K562 (cell line): ENCODE measurements at regions not wholly inside any gene's neighbourhood (a gene's known extent, or its start where the extent isn't known, plus 50 kb on each side); places are given as distances from the start of the nearest gene placed in this dataset.
A peak's percentile ranks its signal among the peaks of the same experiment; 100 is the strongest.

Experiments used
- ATAC-seq: fragments of 200-7000 bp; cut with Tn5 transposase; 3 replicates; pipeline ENCODE4 v1.9.1; 2020; ENCODE audit warnings: moderate library complexity
- BruUV-seq: library from RNA; stranded (reverse); fragments of 400-500 nt; replicated peaks from 2 replicates; lab custom pipeline; 2021; lab: Mats Ljungman, UMichigan
- CTCF ChIA-PET: fragments of 300-600 bp; formaldehyde crosslinking; extraction: SDS; loops from one replicate; lab custom pipeline; 2021; ENCODE audit warnings: low intra/inter-chr PET ratio; lab: Yijun Ruan, JAX
- POLR2A ChIA-PET: fragments of 300-600, 350-650 bp; sonication (Branson Sonifier 250); formaldehyde crosslinking; extraction: SDS; loops from one replicate; lab custom pipeline; 2021; ENCODE audit warnings: antibody characterized with exemption, inconsistent platforms; lab: Yijun Ruan, JAX
- DNase-seq, 4 experiments: peaks; one replicate each; pipeline versions ENCODE4 v3.0.0 to v3.0.0-alpha.2; 2011 to 2018; ENCODE audit warnings: low spot score in 3 of 4, mixed read lengths in 3 of 4; ENCODE audit errors: extremely low read depth in 1 of 4
- FAIRE-seq: peaks from 2 replicates; lab custom pipeline; 2011; peaks lifted over from hg19 to GRCh38; lab: Jason Lieb, UNC
- H2AFZ ChIP-seq: 2 replicates; pipeline ENCODE4 v1.6.0; 2011; ENCODE audit warnings: low read depth, low read length, control low read depth, inconsistent platforms
- H3K27ac ChIP-seq: fragments of 200-600 bp; 3 replicates; pipeline ENCODE4 v1.8.0; 2011; ENCODE audit warnings: low read depth, mild to moderate bottlenecking, control low read depth, inconsistent platforms, low read length, moderate library complexity, mixed read lengths; ENCODE audit errors: extremely low read depth
- H3K27me3 ChIP-seq, 2 experiments: fragments of 300-600 bp in 1 of 2; 2 replicates in 1 of 2; 3 replicates in 1 of 2; pipeline versions ENCODE4 v1.6.0 to v1.8.0; 2011; ENCODE audit warnings: inconsistent platforms in 2 of 2, low read length in 2 of 2, mild to moderate bottlenecking in 1 of 2, mixed read lengths in 1 of 2, moderate library complexity in 1 of 2; ENCODE audit not compliant: control insufficient read depth in 2 of 2, insufficient read depth in 2 of 2
- H3K36me3 ChIP-seq: fragments of 300-600 bp; 3 replicates; pipeline ENCODE4 v1.8.0; 2011; ENCODE audit warnings: mild to moderate bottlenecking, low read length, inconsistent platforms; ENCODE audit not compliant: control insufficient read depth, insufficient read depth
- H3K4me1 ChIP-seq, 2 experiments: fragments of 200-600 bp in 1 of 2; replicated peaks in 1 of 2; 2 replicates in 1 of 2; 3 replicates in 1 of 2; pipeline versions ENCODE4 v1.5.1 to v1.8.0; 2011; ENCODE audit warnings: inconsistent platforms in 2 of 2, low read length in 2 of 2, mild to moderate bottlenecking in 1 of 2, mixed read lengths in 1 of 2, moderate library complexity in 1 of 2; ENCODE audit not compliant: control insufficient read depth in 2 of 2, insufficient read depth in 2 of 2
- H3K4me2 ChIP-seq: 2 replicates; pipeline ENCODE4 v1.6.1; 2011; ENCODE audit warnings: low read length, control low read depth, inconsistent platforms, mixed read lengths; ENCODE audit not compliant: insufficient read depth
- H3K4me3 ChIP-seq: fragments of 200-600 bp; sonication (generic), shearing (Covaris generic); 2 replicates; pipeline ENCODE4 v1.5.1; 2016; ENCODE audit warnings: control low read depth, inconsistent platforms
- H3K79me2 ChIP-seq: fragments of 200-600 bp; 3 replicates; pipeline ENCODE4 v1.8.0; 2011; ENCODE audit warnings: low read length, inconsistent platforms; ENCODE audit not compliant: control insufficient read depth, insufficient read depth
- H3K9ac ChIP-seq, 2 experiments: 2 replicates each; pipeline versions ENCODE4 v1.6.0 to v1.6.1; 2011; ENCODE audit warnings: low read depth in 2 of 2, low read length in 2 of 2, control low read depth in 1 of 2, inconsistent platforms in 1 of 2, mild to moderate bottlenecking in 1 of 2, mixed read lengths in 1 of 2; ENCODE audit not compliant: insufficient read depth in 1 of 2
- H3K9me1 ChIP-seq: one replicate; pipeline ENCODE4 v1.6.0; 2011; ENCODE audit warnings: inconsistent platforms, mild to moderate bottlenecking, low read length, moderate library complexity; ENCODE audit not compliant: control insufficient read depth, insufficient read depth
- H3K9me3 ChIP-seq: replicated peaks from 2 replicates; pipeline ENCODE4 v1.5.1; 2011; ENCODE audit warnings: low read depth, low read length, inconsistent platforms; ENCODE audit not compliant: control insufficient read depth, insufficient read depth
- H4K20me1 ChIP-seq: replicated peaks from 2 replicates; pipeline ENCODE4 v1.6.1; 2011; ENCODE audit warnings: low read length, inconsistent platforms, mixed read lengths; ENCODE audit not compliant: control insufficient read depth, insufficient read depth
- ADNP ChIP-seq: fragments of 200-800 bp; sonication (Bioruptor generic); IDR thresholded peaks from 2 replicates; pipeline ENCODE4 v1.6.1; 2016; ENCODE audit warnings: missing genetic modification characterization, missing compliant biosample characterization
- DNMT1 ChIP-seq: fragments of 450-650 bp; IDR thresholded peaks from 2 replicates; pipeline ENCODE4 v1.6.1; 2016; ENCODE audit warnings: antibody characterized with exemption, mild to moderate bottlenecking
- FUS ChIP-seq: fragments of 200-400 bp; formaldehyde crosslinking; optimal IDR thresholded peaks from 2 replicates; pipeline ENCODE3; 2017; ENCODE audit warnings: low read depth, low read length
- MYC ChIP-seq, 2 experiments: fragments of 250-450 bp in 1 of 2; sonication (Bioruptor Pico) in 1 of 2; IDR thresholded peaks; 2 replicates each; pipeline versions ENCODE4 v1.5.1 to v1.6.1; 2012 to 2021; ENCODE audit warnings: low read depth in 2 of 2, borderline replicate concordance in 1 of 2, improper control_type of control experiment in 1 of 2, low read length in 1 of 2, mild to moderate bottlenecking in 1 of 2, moderate library complexity in 1 of 2
- NFE2 ChIP-seq: IDR thresholded peaks from 2 replicates; pipeline ENCODE4 v1.6.1; 2014; ENCODE audit warnings: antibody characterized with exemption, low read depth
- RAD21 ChIP-seq, 2 experiments: fragments of 250-450 bp in 1 of 2; fragments of 450-650 bp in 1 of 2; sonication (Bioruptor Pico) in 1 of 2; formaldehyde crosslinking in 1 of 2; IDR thresholded peaks in 1 of 2; conservative IDR thresholded peaks in 1 of 2; 2 replicates each; pipeline versions ENCODE4 v1.4.0 to v1.8.0; 2020 to 2022; ENCODE audit warnings: mild to moderate bottlenecking in 2 of 2, moderate library complexity in 1 of 2
- SMARCC2 ChIP-seq: fragments of 450-650 bp; IDR thresholded peaks from 2 replicates; pipeline ENCODE4 v1.6.1; 2017; ENCODE audit warnings: antibody characterized with exemption, moderate library complexity, mild to moderate bottlenecking, low read depth
- TBL1XR1 ChIP-seq, 2 experiments: IDR thresholded peaks; 2 replicates each; pipeline ENCODE4 v1.6.1; 2012; ENCODE audit warnings: improper control_type of control experiment in 2 of 2, low read length in 2 of 2, mild to moderate bottlenecking in 1 of 2
- TRIM24 ChIP-seq, 2 experiments: fragments of 450-650 bp; IDR thresholded peaks; 2 replicates each; pipeline ENCODE4 v1.6.1; 2016
- ZKSCAN1 ChIP-seq: fragments of 150-350 bp; IDR thresholded peaks from 2 replicates; pipeline ENCODE4 v1.6.1; 2016; ENCODE audit warnings: low read depth, low read length
- ZNF655 ChIP-seq: fragments of 250-450 bp; sonication (Bioruptor Pico); IDR thresholded peaks from 2 replicates; pipeline ENCODE4 v1.5.0; 2021
- ZNF77 ChIP-seq: fragments of 250-450 bp; sonication (Bioruptor Pico); IDR thresholded peaks from 2 replicates; pipeline ENCODE4 v1.5.0; 2020
- ZNF785 ChIP-seq: fragments of 250-450 bp; sonication (Bioruptor Pico); IDR thresholded peaks from 2 replicates; pipeline ENCODE4 v1.4.0; 2020; ENCODE audit warnings: mild to moderate bottlenecking
- WGBS: fragments of 100-300 bp; shearing (Covaris generic); methylation state at CpG from one replicate; pipeline ENCODE4 v1.1.6; 2016; ENCODE audit warnings: low coverage, mixed read lengths; ENCODE audit not compliant: insufficient coverage; ENCODE audit errors: missing lambda C conversion rate; 5-methylcytosine and 5-hydroxymethylcytosine counted together
- in situ Hi-C: fragments of 300-500 bp; cut with MboI; formaldehyde crosslinking; loops from 4 replicates; pipeline ENCODE4 v1.15.0; 2018; ENCODE audit warnings: inconsistent platforms, mixed read lengths
- intact Hi-C: fragments of 100-400 bp; cut with micrococcal nuclease; formaldehyde crosslinking; loops from 2 replicates; pipeline ENCODE4 v1.14.2; 2022

GRCh38 chr4:116849620-116850019 lies 235.8 kb downstream of the TRAM1L1 start:
- intact Hi-C loops: no loop called here
- Histone ChIP-seq H3K9ac (no peak overlapping the region), H3K36me3 (no peaks in the 10 kb centered on the region)
- CTCF ChIA-PET: no interaction called here
- no peak for TF ChIP-seq ZNF655 (CRISPR knock-in tag)
- TF ChIP-seq RAD21 (CRISPR knock-in tag; conservative IDR thresholded peaks at IDR 0.05 in 1 of 2, IDR thresholded peaks at IDR 0.05 in 1 of 2): peak in 1 of 2 experiments; percentile 40; a peak in 2 of 4 replicates
- TF ChIP-seq, all 486 proteins: peak for 1
- POLR2A ChIA-PET: no interaction called here
- Histone ChIP-seq H3K9me1 (no peaks in the 10 kb centered on the region), H4K20me1 (no peaks in the 10 kb centered on the region), H3K4me2 (no peak overlapping the region), H3K27me3 (no peaks in the 10 kb centered on the region), H3K4me1 (no peaks in the 10 kb centered on the region), H3K79me2 (no peaks in the 10 kb centered on the region), H3K27ac (no peak overlapping the region), H3K9me3 (no peaks in the 10 kb centered on the region; the same call in 1 of the 2 replicates), H2AFZ (no peak overlapping the region), H3K4me3 (no peak overlapping the region)
- no peak for ATAC-seq
- no peak for FAIRE-seq
- in situ Hi-C loops: no loop called here
- no TSS peak for BruUV-seq
- no peak for DNase-seq

GRCh38 chr4:116847616-116848015 lies 237.8 kb downstream of the TRAM1L1 start:
- intact Hi-C loops: no loop called here
- no TSS peak for BruUV-seq
- WGBS: 0% methylated on average over 2 of the region's 2 CpGs

More at GRCh38 chr4:116847616-116848015, 237.8 kb downstream of the TRAM1L1 start:
- in situ Hi-C loops: no loop called here
- Histone ChIP-seq H3K27ac (no peak overlapping the region), H3K27me3 (no peaks in the 10 kb centered on the region), H3K4me3 (no peak overlapping the region), H3K9me3 (no peaks in the 10 kb centered on the region; the same call in 1 of the 2 replicates), H3K36me3 (no peaks in the 10 kb centered on the region), H3K4me2 (no peak overlapping the region), H3K9ac (no peak overlapping the region), H2AFZ (no peak overlapping the region), H3K79me2 (no peaks in the 10 kb centered on the region), H3K9me1 (no peaks in the 10 kb centered on the region), H4K20me1 (no peaks in the 10 kb centered on the region), H3K4me1 (no peaks in the 10 kb centered on the region)
- no peak for ATAC-seq
- no peak for FAIRE-seq
- no peak for DNase-seq
- ChIA-PET POLR2A (no interaction called here), CTCF (no interaction called here)
- TF ChIP-seq TRIM24 (IDR thresholded peaks at IDR 0.05) (no peak), ZNF77 (CRISPR knock-in tag) (no peak), SMARCC2 (no peak), ADNP (tag) (no peak), DNMT1 (no peak), ZKSCAN1 (no peak), NFE2 (no peak), TBL1XR1 (IDR thresholded peaks at IDR 0.05; ENCODE audit: low read length in 2 of 2) (no peak), ZNF785 (CRISPR knock-in tag) (no peak), FUS (no peak), MYC (IDR thresholded peaks at IDR 0.05; ENCODE audit: low read depth, low read length) (no peak), MYC (CRISPR knock-in tag; IDR thresholded peaks at IDR 0.05; ENCODE audit: borderline replicate concordance, low read depth) (no peak)
- TF ChIP-seq, all 486 proteins: peak for 0
